ENCODE measurements at regions not wholly inside any gene's neighbourhood (a gene's known extent, or its start where the extent isn't known, plus 50 kb on each side); places are given as distances from the start of the nearest gene placed in this dataset.
A peak's percentile ranks its signal among the peaks of the same experiment; 100 is the strongest.

GRCh38 chr20:51995551-51995951, 193.2 kb upstream of the SALL4 start:
- Histone ChIP-seq H3K27me3 (no peaks in the 10 kb centered on the region), H3K36me3 (no peaks in the 10 kb centered on the region)

GRCh38 chr20:51994751-51995417, 192.6 kb upstream of the SALL4 start:
- H3K4me1 ChIP-seq = no peaks in the 10 kb centered on the region
- no peaks in the 10 kb centered on the region for H3K27me3 ChIP-seq
- H3K36me3 ChIP-seq = no peaks in the 10 kb centered on the region
- no peaks in the 10 kb centered on the region for H3K9me3 ChIP-seq
- intact Hi-C loops (cut with DNase I; ENCODE audit: low total_unique reads) = no loop called here
- H3K27ac ChIP-seq = peak overlapping the region in 1 of 2 donors; percentile 53
- H3K4me3 ChIP-seq = no peak overlapping the region
- TF ChIP-seq POLR2A (IDR thresholded peaks at IDR 0.05) = no peak
- TF ChIP-seq CTCF (IDR thresholded peaks at IDR 0.05) = no peak
- TF ChIP-seq POLR2AphosphoS5 (IDR thresholded peaks at IDR 0.05) = no peak
- no peak for DNase-seq (ENCODE audit: low spot score in 2 of 2)

More at GRCh38 chr20:51995551-51995951, 193.2 kb upstream of the SALL4 start:
- TF ChIP-seq POLR2A (IDR thresholded peaks at IDR 0.05) = no peak
- no peak for TF ChIP-seq POLR2AphosphoS5 (IDR thresholded peaks at IDR 0.05)
- TF ChIP-seq CTCF (IDR thresholded peaks at IDR 0.05) = no peak
- no peak for DNase-seq (ENCODE audit: low spot score in 2 of 2)
- Histone ChIP-seq H3K9me3 (no peaks in the 10 kb centered on the region), H3K4me1 (no peaks in the 10 kb centered on the region), H3K4me3 (no peak overlapping the region), H3K27ac (no peak overlapping the region)
- intact Hi-C loops (cut with DNase I; ENCODE audit: low total_unique reads) = no loop called here

GRCh38 chr20:51987812-51988211, 185.5 kb upstream of the SALL4 start:
- intact Hi-C loops (cut with DNase I; ENCODE audit: low total_unique reads) = no loop called here
- Histone ChIP-seq H3K27ac (no peak overlapping the region), H3K4me1 (no peaks in the 10 kb centered on the region), H3K9me3 (no peaks in the 10 kb centered on the region), H3K4me3 (no peak overlapping the region), H3K36me3 (no peaks in the 10 kb centered on the region), H3K27me3 (no peaks in the 10 kb centered on the region)
- TF ChIP-seq POLR2AphosphoS5 (IDR thresholded peaks at IDR 0.05) = no peak
- no peak for TF ChIP-seq POLR2A (IDR thresholded peaks at IDR 0.05)
- TF ChIP-seq CTCF (IDR thresholded peaks at IDR 0.05) = no peak
- no peak for DNase-seq (ENCODE audit: low spot score in 2 of 2)

GRCh38 chr20:51985013-51985415, 182.7 kb upstream of the SALL4 start:
- intact Hi-C loops (cut with DNase I; ENCODE audit: low total_unique reads) = no loop called here
- H3K36me3 ChIP-seq = no peaks in the 10 kb centered on the region
- no peaks in the 10 kb centered on the region for H3K9me3 ChIP-seq
- H3K27ac ChIP-seq = peak overlapping the region; percentile 69 to 85
- TF ChIP-seq POLR2A (IDR thresholded peaks at IDR 0.05) = no peak
- no peak for TF ChIP-seq POLR2AphosphoS5 (IDR thresholded peaks at IDR 0.05)
- no peak for TF ChIP-seq CTCF (IDR thresholded peaks at IDR 0.05)
- H3K4me1 ChIP-seq = no peaks in the 10 kb centered on the region
- no peak overlapping the region for H3K4me3 ChIP-seq
- H3K27me3 ChIP-seq = no peaks in the 10 kb centered on the region
- no peak for DNase-seq (ENCODE audit: low spot score in 2 of 2)

- no peaks in the 10 kb centered on the region for H3K27me3 ChIP-seq
- H3K27ac ChIP-seq = no peak overlapping the region
- DNase-seq (ENCODE audit: low spot score in 2 of 2) = no peak
- H3K36me3 ChIP-seq = no peaks in the 10 kb centered on the region
- H3K9me3 ChIP-seq = peaks cover 12 to 14% of the 10 kb centered on the region in 2 donors
- H3K4me1 ChIP-seq = no peaks in the 10 kb centered on the region
- no peak for TF ChIP-seq POLR2AphosphoS5 (IDR thresholded peaks at IDR 0.05)
- intact Hi-C loops (cut with DNase I; ENCODE audit: low total_unique reads) = no loop called here
- H3K4me3 ChIP-seq = no peak overlapping the region
Observed at GRCh38 chr20:51980277-51980676, 178.0 kb upstream of the SALL4 start.
